A673 (cell line): ENCODE measurements at regions not wholly inside any gene's neighbourhood (a gene's known extent, or its start where the extent isn't known, plus 50 kb on each side); places are given as distances from the start of the nearest gene placed in this dataset.

Experiments
- BruUV-seq: library from RNA; stranded (reverse); fragments of 400-500 nt; replicated peaks from 2 replicates; lab custom pipeline; 2021; lab: Mats Ljungman, UMichigan
- CTCF ChIA-PET: fragments of 300-600 bp; sonication (Branson Sonifier 250); formaldehyde crosslinking; loops from one replicate; lab custom pipeline; 2022; ENCODE audit warnings: antibody characterized with exemption; lab: Charles Lee
- POLR2A ChIA-PET: fragments of 300-600 bp; sonication (Branson Sonifier 250); formaldehyde crosslinking; loops from one replicate; lab custom pipeline; 2022; ENCODE audit warnings: antibody characterized with exemption; ENCODE audit not compliant: low non-redundant PET; lab: Charles Lee
- DNase-seq: peaks from one replicate; pipeline ENCODE4 v3.0.0-alpha.2; 2015; ENCODE audit warnings: low spot score
- H3K27ac ChIP-seq: fragments of 200-600 bp; sonication (generic); 2 replicates; pipeline ENCODE4 v1.5.1; 2016; ENCODE audit warnings: mixed run types, low read depth, mild to moderate bottlenecking, mixed read lengths, antibody characterized with exemption, low read length; ENCODE audit not compliant: poor library complexity, severe bottlenecking
- H3K27me3 ChIP-seq: fragments of 200-600 bp; sonication (generic); replicated peaks from 2 replicates; pipeline ENCODE4 v1.6.1; 2017; ENCODE audit warnings: mixed run types, low read depth, mild to moderate bottlenecking, mixed read lengths, antibody characterized with exemption, low read length; ENCODE audit not compliant: insufficient read depth, poor library complexity
- H3K36me3 ChIP-seq: fragments of 200-600 bp; sonication (generic); 2 replicates; pipeline ENCODE4 v1.6.1; 2016; ENCODE audit warnings: mixed run types, mild to moderate bottlenecking, mixed read lengths, antibody characterized with exemption, low read length; ENCODE audit not compliant: insufficient read depth, poor library complexity, severe bottlenecking
- H3K4me1 ChIP-seq: fragments of 200-600 bp; sonication (generic); 2 replicates; pipeline ENCODE4 v1.6.1; 2017; ENCODE audit warnings: mixed run types, mild to moderate bottlenecking, mixed read lengths, antibody characterized with exemption, low read length; ENCODE audit not compliant: insufficient read depth, poor library complexity, severe bottlenecking
- H3K4me3 ChIP-seq: fragments of 200-600 bp; sonication (generic); 2 replicates; pipeline ENCODE4 v1.5.1; 2016; ENCODE audit warnings: low read depth, mixed run types, mild to moderate bottlenecking, mixed read lengths, low read length; ENCODE audit not compliant: poor library complexity, severe bottlenecking
- H3K9me3 ChIP-seq: fragments of 200-600 bp; sonication (generic); 2 replicates; pipeline ENCODE4 v1.6.1; 2016; ENCODE audit warnings: mixed run types, low read depth, mild to moderate bottlenecking, mixed read lengths, antibody characterized with exemption, low read length; ENCODE audit not compliant: poor library complexity, severe bottlenecking
- EZH2 ChIP-seq: fragments of 200-600 bp; sonication (generic); IDR thresholded peaks from 2 replicates; pipeline ENCODE4 v1.6.1; 2017; ENCODE audit warnings: borderline replicate concordance, low read depth, mild to moderate bottlenecking, mixed read lengths, antibody characterized with exemption, low read length; ENCODE audit not compliant: poor library complexity, severe bottlenecking
- intact Hi-C: fragments of 100-400 bp; cut with micrococcal nuclease; formaldehyde crosslinking; loops from one replicate; pipeline ENCODE4 v1.10.0; 2022; ENCODE audit not compliant: unreplicated experiment
- TF ChIP-seq, protein P1 (sequence below): fragments of 300-800, 200-600 bp; sonication (generic); conservative IDR thresholded peaks from 2 replicates; pipeline ENCODE4 v1.5.1; 2017; ENCODE audit warnings: low read depth, mild to moderate bottlenecking, antibody characterized with exemption, low read length, moderate library complexity, mixed read lengths

DNA sequence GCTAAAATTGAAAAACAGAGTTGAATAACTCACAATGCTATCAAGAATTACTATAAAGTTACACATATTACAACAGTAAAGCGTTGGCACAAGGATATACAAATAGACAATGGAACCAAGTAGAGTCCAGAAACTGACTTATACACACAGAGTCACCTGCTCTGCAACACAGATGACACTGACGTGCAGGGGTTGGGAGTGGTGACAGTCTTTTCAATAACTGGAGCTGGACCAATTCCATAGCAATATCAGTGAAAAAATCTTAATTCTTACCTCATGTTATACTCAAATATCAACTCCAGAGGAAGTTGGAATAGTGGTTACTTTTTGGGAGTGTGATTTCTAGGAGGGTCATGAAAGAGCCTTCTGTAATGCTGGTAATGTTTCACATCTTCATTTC is 62.5 kb upstream of the NPY start:
- Histone ChIP-seq H3K9me3 (peaks cover 9% of the 10 kb centered on the region), H3K27ac (no peak overlapping the region), H3K4me3 (no peak overlapping the region), H3K27me3 (no peaks in the 10 kb centered on the region), H3K4me1 (no peaks in the 10 kb centered on the region), H3K36me3 (no peaks in the 10 kb centered on the region)
- DNase-seq: no peak
- ChIA-PET POLR2A (no interaction called here), CTCF (no interaction called here)
- no TSS peak for BruUV-seq
- TF ChIP-seq EZH2: no peak
- TF ChIP-seq, protein P1, sequence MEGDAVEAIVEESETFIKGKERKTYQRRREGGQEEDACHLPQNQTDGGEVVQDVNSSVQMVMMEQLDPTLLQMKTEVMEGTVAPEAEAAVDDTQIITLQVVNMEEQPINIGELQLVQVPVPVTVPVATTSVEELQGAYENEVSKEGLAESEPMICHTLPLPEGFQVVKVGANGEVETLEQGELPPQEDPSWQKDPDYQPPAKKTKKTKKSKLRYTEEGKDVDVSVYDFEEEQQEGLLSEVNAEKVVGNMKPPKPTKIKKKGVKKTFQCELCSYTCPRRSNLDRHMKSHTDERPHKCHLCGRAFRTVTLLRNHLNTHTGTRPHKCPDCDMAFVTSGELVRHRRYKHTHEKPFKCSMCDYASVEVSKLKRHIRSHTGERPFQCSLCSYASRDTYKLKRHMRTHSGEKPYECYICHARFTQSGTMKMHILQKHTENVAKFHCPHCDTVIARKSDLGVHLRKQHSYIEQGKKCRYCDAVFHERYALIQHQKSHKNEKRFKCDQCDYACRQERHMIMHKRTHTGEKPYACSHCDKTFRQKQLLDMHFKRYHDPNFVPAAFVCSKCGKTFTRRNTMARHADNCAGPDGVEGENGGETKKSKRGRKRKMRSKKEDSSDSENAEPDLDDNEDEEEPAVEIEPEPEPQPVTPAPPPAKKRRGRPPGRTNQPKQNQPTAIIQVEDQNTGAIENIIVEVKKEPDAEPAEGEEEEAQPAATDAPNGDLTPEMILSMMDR: no peak
- intact Hi-C loops: no loop called here

DNA sequence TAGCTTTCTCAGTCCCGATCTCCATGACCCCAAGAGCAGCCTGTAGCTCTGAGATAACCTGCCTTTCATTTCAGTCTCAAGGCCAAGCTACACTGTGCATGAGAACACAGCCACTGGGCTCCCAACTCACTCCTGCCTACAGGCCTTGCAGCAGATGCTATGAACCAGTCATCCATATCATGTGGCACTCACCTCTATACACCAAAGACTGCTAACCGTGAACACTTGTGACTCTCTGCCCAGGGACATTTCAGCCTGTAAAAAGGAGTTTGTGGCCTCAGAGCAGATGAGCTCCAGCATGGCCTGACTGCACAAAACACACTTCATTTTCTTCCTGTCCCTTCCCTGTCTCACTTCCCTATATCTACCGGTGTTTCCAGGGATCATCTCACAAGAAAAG is 56.9 kb upstream of the NPY start:
- no peak for DNase-seq
- no peak for TF ChIP-seq EZH2
- Histone ChIP-seq H3K27ac (no peak overlapping the region), H3K27me3 (no peaks in the 10 kb centered on the region), H3K9me3 (peaks cover 9% of the 10 kb centered on the region), H3K4me3 (no peak overlapping the region), H3K36me3 (no peaks in the 10 kb centered on the region), H3K4me1 (no peaks in the 10 kb centered on the region)
- ChIA-PET POLR2A (no interaction called here), CTCF (no interaction called here)
- BruUV-seq: no TSS peak
- intact Hi-C loops: no loop called here

DNA sequence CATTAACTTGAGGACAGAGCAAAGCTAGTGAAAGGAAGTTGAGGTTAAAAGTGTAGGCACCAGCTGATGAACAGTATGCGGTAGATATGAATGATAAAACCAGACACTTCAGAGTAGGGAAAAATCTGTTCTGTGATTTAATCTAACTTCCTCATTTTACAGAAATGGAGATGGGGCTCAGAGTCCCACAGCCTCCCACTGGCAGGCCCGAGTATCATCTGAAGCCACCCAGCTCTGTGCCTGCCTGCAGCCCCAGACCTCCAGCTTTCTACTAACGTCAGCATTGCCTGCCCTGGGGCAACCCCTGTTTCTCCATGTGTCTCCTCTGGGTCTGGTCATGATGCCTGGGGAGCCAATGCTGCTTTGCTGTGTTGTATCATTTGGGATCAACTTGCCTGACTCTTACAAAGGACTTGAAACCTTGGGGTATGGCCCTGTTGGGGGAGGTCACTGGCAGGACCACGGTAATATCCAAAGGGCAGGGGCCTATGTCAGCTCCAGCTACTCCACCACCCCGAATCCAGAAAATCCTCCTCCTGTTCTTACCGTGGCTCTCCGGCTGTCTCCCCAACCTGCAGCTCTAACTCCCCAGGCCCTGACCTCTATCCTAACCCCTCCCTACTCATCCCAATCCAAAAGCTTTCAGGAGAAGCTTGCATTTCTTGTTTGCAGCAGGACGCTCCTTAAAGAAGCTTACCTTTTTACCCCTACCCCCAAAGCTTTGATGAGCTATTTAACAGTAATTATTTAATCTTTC is 56.2 kb upstream of the NPY start:
- ChIA-PET CTCF (no interaction called here), POLR2A (no interaction called here)
- no peak for TF ChIP-seq EZH2
- TF ChIP-seq, protein P1: no peak
- peaks cover 9% of the 10 kb centered on the region for H3K9me3 ChIP-seq
- intact Hi-C loops: no loop called here
- H3K4me3 ChIP-seq: no peak overlapping the region
- H3K27ac ChIP-seq: no peak overlapping the region
- no peaks in the 10 kb centered on the region for H3K27me3 ChIP-seq
- H3K36me3 ChIP-seq: no peaks in the 10 kb centered on the region
- no TSS peak for BruUV-seq
- no peak for DNase-seq
- no peaks in the 10 kb centered on the region for H3K4me1 ChIP-seq

DNA sequence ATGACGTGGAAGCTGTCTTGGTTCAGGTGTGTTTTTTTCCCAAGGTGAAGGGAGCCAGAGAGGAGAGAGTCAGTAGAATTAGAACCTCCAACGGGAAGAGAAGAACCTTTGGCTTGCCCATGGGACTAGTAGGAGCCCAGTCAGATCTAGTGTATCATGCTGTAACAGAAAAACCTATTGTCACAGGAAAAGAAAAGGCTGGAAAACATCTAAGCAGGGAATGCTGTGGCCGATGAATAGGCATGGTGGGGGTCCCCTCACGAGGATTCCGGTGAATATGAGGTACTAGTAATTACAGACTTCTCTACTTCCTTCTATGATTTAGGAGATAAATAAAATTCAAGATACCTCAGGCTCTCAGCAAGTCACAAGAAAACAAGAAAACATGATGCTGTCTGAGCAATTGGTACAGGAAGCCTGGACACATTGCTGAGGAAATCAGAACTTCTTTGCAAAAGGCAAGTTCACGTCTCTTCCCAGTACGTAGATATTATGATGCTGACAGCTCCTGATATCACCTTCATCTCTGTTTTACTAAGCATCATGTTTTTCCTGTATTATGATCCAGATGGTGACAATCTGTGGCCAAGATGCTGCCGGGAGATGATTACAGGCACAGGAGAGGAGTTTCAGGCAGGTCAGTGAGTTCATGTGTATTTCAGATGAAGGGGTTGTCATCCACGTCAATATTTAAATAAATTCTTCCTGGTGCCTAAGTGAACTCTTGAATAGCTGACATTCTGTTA is 54.3 kb upstream of the NPY start:
- TF ChIP-seq, protein P1: no peak
- TF ChIP-seq EZH2: no peak
- no peaks in the 10 kb centered on the region for H3K27me3 ChIP-seq
- intact Hi-C loops: no loop called here
- peaks cover 2% of the 10 kb centered on the region for H3K4me1 ChIP-seq
- H3K4me3 ChIP-seq: no peak overlapping the region
- DNase-seq: no peak
- no peak overlapping the region for H3K27ac ChIP-seq
- ChIA-PET POLR2A (no interaction called here), CTCF (no interaction called here)
- H3K9me3 ChIP-seq: no peaks in the 10 kb centered on the region
- no TSS peak for BruUV-seq
- no peaks in the 10 kb centered on the region for H3K36me3 ChIP-seq
